ENCODE measurements at regions not wholly inside any gene's neighbourhood (a gene's known extent, or its start where the extent isn't known, plus 50 kb on each side); places are given as distances from the start of the nearest gene placed in this dataset.
A peak's percentile ranks its signal among the peaks of the same experiment; 100 is the strongest.

DNA sequence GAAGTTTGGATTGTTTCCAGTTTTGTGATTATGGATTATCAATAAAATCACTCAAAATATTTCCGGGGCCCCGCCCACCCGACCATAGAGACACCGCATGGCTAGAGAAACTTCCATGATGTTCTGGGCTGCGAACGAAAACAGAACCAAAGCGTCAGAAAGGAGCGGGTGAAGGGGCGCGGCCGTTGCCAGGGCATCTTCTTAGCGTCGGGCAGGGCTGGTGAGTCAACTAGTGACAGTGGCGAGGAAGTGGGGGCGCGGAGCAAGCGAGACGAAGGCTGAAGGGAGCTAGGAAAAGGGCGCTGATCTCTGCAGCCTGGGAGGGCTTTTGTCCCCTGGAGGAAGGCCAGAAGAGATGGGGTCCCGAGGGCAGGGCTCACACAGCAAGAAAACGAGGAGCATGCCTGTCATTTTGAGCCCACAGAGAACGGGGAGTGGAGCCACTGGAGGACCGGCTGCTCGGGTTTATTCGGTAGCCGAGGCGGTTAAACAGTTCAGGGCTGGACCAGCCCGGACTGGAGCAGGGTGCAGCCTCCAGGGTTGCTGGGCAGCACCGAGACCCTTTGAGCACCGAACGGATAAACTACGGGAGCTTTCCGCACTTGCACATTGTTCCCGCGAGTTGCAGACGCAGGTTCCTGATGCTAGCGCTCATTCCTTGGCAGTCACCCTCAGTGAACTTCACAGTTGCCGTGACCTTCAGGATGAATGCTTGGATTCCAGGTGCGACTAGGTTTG is 298.1 kb upstream of the TRPC5 start:
- ChIA-PET POLR2A (no interaction called here), CTCF (interaction anchor here (0.7 kb wide), 1 partner anchor 1698 kb away, joined by 3 read pairs; no protein-coding TSS in a partner anchor)
- TF ChIP-seq FOXM1 (IDR thresholded peaks at IDR 0.05; ENCODE audit: borderline replicate concordance) (no peak), PKNOX1 (IDR thresholded peaks at IDR 0.05) (no peak), NFRKB (IDR thresholded peaks at IDR 0.05) (no peak), SP1 (IDR thresholded peaks at IDR 0.05) (no peak), FOXK2 (IDR thresholded peaks at IDR 0.05) (no peak), CTBP1 (IDR thresholded peaks at IDR 0.05; ENCODE audit: borderline replicate concordance) (no peak)

DNA sequence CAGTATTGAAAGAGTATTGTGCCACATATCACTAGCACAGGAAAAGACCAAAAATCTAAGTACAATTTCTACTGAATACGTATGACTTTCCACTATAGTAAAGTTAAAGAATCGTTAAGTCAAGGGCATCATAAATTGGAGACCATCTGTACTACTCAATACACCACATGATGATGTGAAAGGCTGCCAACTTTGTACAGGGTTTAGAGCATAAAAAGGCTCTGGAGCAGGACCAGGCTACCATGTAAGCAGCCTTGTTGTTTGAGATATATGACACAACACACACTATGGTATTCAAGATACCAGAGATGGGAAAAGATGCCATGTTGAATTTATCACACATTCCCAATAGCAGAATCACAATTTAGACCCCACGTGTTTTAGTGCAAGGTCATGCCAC is 294.9 kb upstream of the TRPC5 start:
- POLR2A ChIA-PET: no interaction called here
- TF ChIP-seq NFRKB (IDR thresholded peaks at IDR 0.05) (no peak), LEF1 (IDR thresholded peaks at IDR 0.05; ENCODE audit: borderline replicate concordance) (no peak), SP1 (IDR thresholded peaks at IDR 0.05) (no peak)

More for the DNA sequence above, 298.1 kb upstream of the TRPC5 start:
- DNase-seq (ENCODE audit: extremely low spot score): no peak

GRCh38 chrX:112368371-112368770 is 285.8 kb upstream of the TRPC5 start:
- TF ChIP-seq SUZ12 (IDR thresholded peaks at IDR 0.05) (no peak), ELF4 (IDR thresholded peaks at IDR 0.05) (no peak)
- ChIA-PET CTCF (no interaction called here), POLR2A (no interaction called here)
- peak; percentile 40 for DNase-seq (ENCODE audit: extremely low spot score)

More for the DNA sequence above, 294.9 kb upstream of the TRPC5 start:
- CTCF ChIA-PET: no interaction called here
- DNase-seq (ENCODE audit: extremely low spot score): no peak

DNA sequence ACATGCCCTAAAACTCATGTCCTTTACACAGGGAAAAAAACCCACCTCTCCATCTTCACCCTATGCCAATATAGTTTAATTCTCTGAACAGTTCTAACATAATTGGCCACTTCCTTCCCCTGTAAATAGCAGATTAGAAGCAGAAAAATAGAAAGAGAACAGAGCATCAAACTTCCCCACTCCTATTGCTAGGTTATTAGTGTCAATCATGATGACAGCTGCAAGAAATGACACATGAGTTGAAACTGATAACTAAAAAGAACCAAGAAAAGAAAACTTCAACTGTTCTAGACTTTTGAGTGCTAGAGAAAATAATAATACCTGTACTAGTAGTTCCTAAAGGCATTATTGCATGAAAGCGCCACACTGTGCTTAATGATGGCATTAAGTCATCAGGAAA is 284.5 kb upstream of the TRPC5 start:
- CTCF ChIA-PET: no interaction called here
- DNase-seq (ENCODE audit: extremely low spot score): no peak
- TF ChIP-seq LEF1 (IDR thresholded peaks at IDR 0.05; ENCODE audit: borderline replicate concordance) (no peak), NFRKB (IDR thresholded peaks at IDR 0.05) (no peak), SUZ12 (IDR thresholded peaks at IDR 0.05) (no peak), FOXA1 (IDR thresholded peaks at IDR 0.05) (no peak), FOXM1 (IDR thresholded peaks at IDR 0.05; ENCODE audit: borderline replicate concordance) (no peak), CTBP1 (IDR thresholded peaks at IDR 0.05; ENCODE audit: borderline replicate concordance) (no peak), PKNOX1 (IDR thresholded peaks at IDR 0.05) (no peak), ELF4 (IDR thresholded peaks at IDR 0.05) (no peak), ARNT (IDR thresholded peaks at IDR 0.05) (no peak), SP1 (IDR thresholded peaks at IDR 0.05) (no peak), HDGF (IDR thresholded peaks at IDR 0.05; ENCODE audit: borderline replicate concordance) (no peak), FOXK2 (IDR thresholded peaks at IDR 0.05) (no peak), BHLHE40 (IDR thresholded peaks at IDR 0.05; ENCODE audit: borderline replicate concordance) (no peak), L3MBTL2 (conservative IDR thresholded peaks at IDR 0.05) (no peak), TARDBP (IDR thresholded peaks at IDR 0.05) (no peak), ZNF384 (IDR thresholded peaks at IDR 0.05) (no peak)
- POLR2A ChIA-PET: no interaction called here

- TF ChIP-seq FOXM1 (IDR thresholded peaks at IDR 0.05; ENCODE audit: borderline replicate concordance) (no peak), FOXA1 (IDR thresholded peaks at IDR 0.05) (no peak), SUZ12 (IDR thresholded peaks at IDR 0.05) (no peak), SP1 (IDR thresholded peaks at IDR 0.05) (no peak), HDGF (IDR thresholded peaks at IDR 0.05; ENCODE audit: borderline replicate concordance) (no peak), L3MBTL2 (conservative IDR thresholded peaks at IDR 0.05) (no peak), CTBP1 (IDR thresholded peaks at IDR 0.05; ENCODE audit: borderline replicate concordance) (no peak), TARDBP (IDR thresholded peaks at IDR 0.05) (no peak), ZNF384 (IDR thresholded peaks at IDR 0.05) (no peak), LEF1 (IDR thresholded peaks at IDR 0.05; ENCODE audit: borderline replicate concordance) (no peak)
- ChIA-PET CTCF (no interaction called here), POLR2A (no interaction called here)
- DNase-seq (ENCODE audit: extremely low spot score): no peak
Measured at GRCh38 chrX:112359906-112360305, 277.3 kb upstream of the TRPC5 start.

GRCh38 chrX:112355931-112356330 is 273.4 kb upstream of the TRPC5 start:
- ChIA-PET POLR2A (no interaction called here), CTCF (no interaction called here)
- TF ChIP-seq BHLHE40 (IDR thresholded peaks at IDR 0.05; ENCODE audit: borderline replicate concordance) (no peak), ZNF384 (IDR thresholded peaks at IDR 0.05) (no peak), CTBP1 (IDR thresholded peaks at IDR 0.05; ENCODE audit: borderline replicate concordance) (no peak), FOXM1 (IDR thresholded peaks at IDR 0.05; ENCODE audit: borderline replicate concordance) (no peak), L3MBTL2 (conservative IDR thresholded peaks at IDR 0.05) (no peak), NFRKB (IDR thresholded peaks at IDR 0.05) (no peak), PKNOX1 (IDR thresholded peaks at IDR 0.05) (no peak), TARDBP (IDR thresholded peaks at IDR 0.05) (no peak), SP1 (IDR thresholded peaks at IDR 0.05) (no peak), HDGF (IDR thresholded peaks at IDR 0.05; ENCODE audit: borderline replicate concordance) (no peak), FOXK2 (IDR thresholded peaks at IDR 0.05) (no peak), FOXA1 (IDR thresholded peaks at IDR 0.05) (no peak), ARNT (IDR thresholded peaks at IDR 0.05) (no peak), ELF4 (IDR thresholded peaks at IDR 0.05) (no peak), LEF1 (IDR thresholded peaks at IDR 0.05; ENCODE audit: borderline replicate concordance) (no peak), SUZ12 (IDR thresholded peaks at IDR 0.05) (no peak)
- no peak for DNase-seq (ENCODE audit: extremely low spot score)

Measured in HEK293T (cell line).